ENCODE measurements at regions not wholly inside any gene's neighbourhood (a gene's known extent, or its start where the extent isn't known, plus 50 kb on each side); places are given as distances from the start of the nearest gene placed in this dataset.

DNA sequence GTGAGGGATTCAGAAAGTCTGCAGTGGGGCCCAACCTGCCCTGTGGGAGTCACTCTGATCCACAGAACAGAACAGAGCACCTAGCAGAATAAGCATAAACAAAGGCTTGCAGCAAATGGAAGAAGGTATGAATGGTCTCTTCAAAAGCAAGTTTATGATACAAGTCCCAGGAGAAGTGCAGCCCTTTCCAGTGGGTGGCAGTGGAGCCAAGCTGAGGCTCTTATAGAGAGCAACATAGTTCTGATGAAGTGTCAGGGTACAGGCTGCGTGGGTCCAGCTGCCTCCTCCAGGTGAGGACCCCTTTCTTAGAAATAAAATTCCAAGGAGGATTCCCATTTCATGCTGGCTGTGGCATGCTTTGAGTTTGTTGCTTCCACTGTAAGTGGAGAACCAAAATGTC, 88.8 kb upstream of the PAK3 start:
- H3K27me3 ChIP-seq, result no peaks in the 10 kb centered on the region
- no peak overlapping the region for H3K4me3 ChIP-seq
- H3K27ac ChIP-seq, result no peak overlapping the region
- H3K36me3 ChIP-seq, result no peaks in the 10 kb centered on the region
- WGBS, 2 donors, result 73 to 90% methylated on average over 1 of the region's 1 CpG
- no peaks in the 10 kb centered on the region for H3K9me3 ChIP-seq
- DNase-seq, result no peak
- intact Hi-C loops (cut with DNase I), result no loop called here
- TF ChIP-seq EP300 (IDR thresholded peaks at IDR 0.05), result no peak
- no peak for TF ChIP-seq CTCF (IDR thresholded peaks at IDR 0.05)
- TF ChIP-seq POLR2A (IDR thresholded peaks at IDR 0.05), result no peak
- no peak for TF ChIP-seq POLR2AphosphoS5 (IDR thresholded peaks at IDR 0.05)
- H3K4me1 ChIP-seq, result no peaks in the 10 kb centered on the region

- H3K9me3 ChIP-seq, result no peaks in the 10 kb centered on the region
- TF ChIP-seq EP300 (IDR thresholded peaks at IDR 0.05) (no peak), CTCF (IDR thresholded peaks at IDR 0.05) (no peak), POLR2AphosphoS5 (IDR thresholded peaks at IDR 0.05) (no peak), POLR2A (IDR thresholded peaks at IDR 0.05) (no peak)
- DNase-seq, result no peak
- WGBS, 2 donors, result 68 to 80% methylated on average over 2 of the region's 2 CpGs
- H3K27ac ChIP-seq, result no peak overlapping the region
- H3K4me3 ChIP-seq, result no peak overlapping the region
- intact Hi-C loops (cut with DNase I), result no loop called here
- no peaks in the 10 kb centered on the region for H3K27me3 ChIP-seq
- H3K36me3 ChIP-seq, result no peaks in the 10 kb centered on the region
- H3K4me1 ChIP-seq, result no peaks in the 10 kb centered on the region
Measured at GRCh38 chrX:111006116-111006515, 89.9 kb upstream of the PAK3 start.

GRCh38 chrX:111005166-111005565, 90.8 kb upstream of the PAK3 start:
- no peaks in the 10 kb centered on the region for H3K4me1 ChIP-seq
- 83 to 87% methylated on average over 4 of the region's 4 CpGs for WGBS, 2 donors
- no peaks in the 10 kb centered on the region for H3K9me3 ChIP-seq
- TF ChIP-seq POLR2A (IDR thresholded peaks at IDR 0.05) (no peak), EP300 (IDR thresholded peaks at IDR 0.05) (no peak), CTCF (IDR thresholded peaks at IDR 0.05) (no peak), POLR2AphosphoS5 (IDR thresholded peaks at IDR 0.05) (no peak)
- no peaks in the 10 kb centered on the region for H3K36me3 ChIP-seq
- H3K27me3 ChIP-seq, result no peaks in the 10 kb centered on the region
- H3K4me3 ChIP-seq, result no peak overlapping the region
- H3K27ac ChIP-seq, result no peak overlapping the region
- DNase-seq, result no peak
- intact Hi-C loops (cut with DNase I), result no loop called here

GRCh38 chrX:111003118-111003517, 92.9 kb upstream of the PAK3 start:
- H3K36me3 ChIP-seq, result no peaks in the 10 kb centered on the region
- no peaks in the 10 kb centered on the region for H3K9me3 ChIP-seq
- no peak overlapping the region for H3K4me3 ChIP-seq
- H3K27ac ChIP-seq, result no peak overlapping the region
- TF ChIP-seq POLR2A (IDR thresholded peaks at IDR 0.05) (no peak), CTCF (IDR thresholded peaks at IDR 0.05) (no peak), POLR2AphosphoS5 (IDR thresholded peaks at IDR 0.05) (no peak), EP300 (IDR thresholded peaks at IDR 0.05) (no peak)
- intact Hi-C loops (cut with DNase I), result no loop called here
- 75 to 77% methylated on average over 4 of the region's 4 CpGs for WGBS, 2 donors
- no peaks in the 10 kb centered on the region for H3K4me1 ChIP-seq
- no peaks in the 10 kb centered on the region for H3K27me3 ChIP-seq
- no peak for DNase-seq

GRCh38 chrX:110992611-110993010, 103.4 kb upstream of the PAK3 start:
- intact Hi-C loops (cut with DNase I), result no loop called here
- Histone ChIP-seq H3K27ac (no peak overlapping the region), H3K4me1 (no peaks in the 10 kb centered on the region), H3K9me3 (no peaks in the 10 kb centered on the region), H3K36me3 (no peaks in the 10 kb centered on the region), H3K4me3 (no peak overlapping the region), H3K27me3 (no peaks in the 10 kb centered on the region)
- 5 to 20% methylated on average over 8 of the region's 8 CpGs for WGBS, 2 donors
- TF ChIP-seq POLR2AphosphoS5 (IDR thresholded peaks at IDR 0.05) (no peak), POLR2A (IDR thresholded peaks at IDR 0.05) (no peak), CTCF (IDR thresholded peaks at IDR 0.05) (no peak), EP300 (IDR thresholded peaks at IDR 0.05) (no peak)
- no peak for DNase-seq

All from sigmoid colon (tissue), 6 donors.